OCI-LY7 (cell line): ENCODE measurements at regions not wholly inside any gene's neighbourhood (a gene's known extent, or its start where the extent isn't known, plus 50 kb on each side); places are given as distances from the start of the nearest gene placed in this dataset.

ENCODE experiments used
- BruUV-seq: library from RNA; stranded (reverse); fragments of 400-500 nt; replicated peaks from 2 replicates; lab custom pipeline; 2021; lab: Mats Ljungman, UMichigan
- CTCF ChIA-PET: fragments of 300-600 bp; sonication (Branson Sonifier 250); formaldehyde crosslinking; loops from one replicate; lab custom pipeline; 2022; ENCODE audit warnings: antibody characterized with exemption; ENCODE audit not compliant: unreplicated experiment; lab: Charles Lee
- POLR2A ChIA-PET: fragments of 300-600 bp; sonication (Branson Sonifier 250); formaldehyde crosslinking; loops from one replicate; lab custom pipeline; 2022; ENCODE audit warnings: antibody characterized with exemption; lab: Charles Lee
- DNase-seq: peaks from one replicate; pipeline ENCODE4 v3.0.0-alpha.2; 2015; ENCODE audit warnings: low spot score
- H2AFZ ChIP-seq: fragments of 200-600 bp; sonication (generic), shearing (Covaris generic); 2 replicates; pipeline ENCODE4 v1.6.1; 2014; ENCODE audit warnings: mild to moderate bottlenecking, antibody characterized with exemption, low read length, moderate library complexity
- H3K27ac ChIP-seq: fragments of 200-600 bp; sonication (generic); 2 replicates; pipeline ENCODE4 v1.5.1; 2014; ENCODE audit warnings: mixed run types, low read depth, mild to moderate bottlenecking, moderate library complexity, low read length, inconsistent platforms; ENCODE audit not compliant: poor library complexity, severe bottlenecking
- H3K36me3 ChIP-seq: fragments of 200-600 bp; sonication (generic); 2 replicates; pipeline ENCODE4 v1.6.1; 2014; ENCODE audit warnings: mild to moderate bottlenecking, antibody characterized with exemption, low read length, moderate library complexity, mixed read lengths; ENCODE audit not compliant: insufficient read depth
- H3K4me1 ChIP-seq: fragments of 200-600 bp; sonication (generic); 2 replicates; pipeline ENCODE4 v1.5.1; 2014; ENCODE audit warnings: mild to moderate bottlenecking, low read length; ENCODE audit not compliant: insufficient read depth, poor library complexity, severe bottlenecking
- H3K4me2 ChIP-seq: fragments of 200-600 bp; sonication (generic); 2 replicates; pipeline ENCODE4 v1.6.1; 2014; ENCODE audit warnings: mild to moderate bottlenecking, low read length
- H3K4me3 ChIP-seq: fragments of 200-600 bp; sonication (generic); 2 replicates; pipeline ENCODE4 v1.5.1; 2014; ENCODE audit warnings: mild to moderate bottlenecking, low read depth, low read length; ENCODE audit not compliant: poor library complexity, severe bottlenecking
- H3K79me2 ChIP-seq: fragments of 200-600 bp; sonication (generic); 2 replicates; pipeline ENCODE4 v1.6.1; 2016; ENCODE audit warnings: low read depth, mild to moderate bottlenecking, low read length, moderate library complexity, mixed read lengths; ENCODE audit not compliant: insufficient read depth
- H3K9me2 ChIP-seq: fragments of 200-600 bp; sonication (generic); 2 replicates; pipeline ENCODE4 v1.6.1; 2016; ENCODE audit warnings: mild to moderate bottlenecking, low read length, mixed read lengths; ENCODE audit not compliant: insufficient read depth
- H3K9me3 ChIP-seq: fragments of 200-600 bp; sonication (generic); 2 replicates; pipeline ENCODE4 v1.6.1; 2014; ENCODE audit warnings: mild to moderate bottlenecking, mixed run types, low read length, mixed read lengths
- H4K20me1 ChIP-seq: fragments of 200-600 bp; sonication (generic); 2 replicates; pipeline ENCODE4 v1.6.1; 2014; ENCODE audit warnings: mild to moderate bottlenecking, antibody characterized with exemption, low read length, moderate library complexity, mixed read lengths; ENCODE audit not compliant: insufficient read depth
- EZH2phosphoT487 ChIP-seq: fragments of 200-600 bp; sonication (generic); IDR thresholded peaks from 2 replicates; pipeline ENCODE4 v1.6.1; 2018; ENCODE audit warnings: low read depth, borderline replicate concordance, mild to moderate bottlenecking, mixed run types, antibody characterized with exemption, low read length, moderate library complexity, mixed read lengths
- intact Hi-C: fragments of 100-400 bp; cut with micrococcal nuclease; formaldehyde crosslinking; loops from one replicate; pipeline ENCODE4 v1.10.0; 2022; ENCODE audit not compliant: unreplicated experiment
- TF ChIP-seq, protein P1 (sequence below): fragments of 200-600 bp; sonication (generic); conservative IDR thresholded peaks from 2 replicates; pipeline ENCODE4 v1.5.1; 2014; ENCODE audit warnings: mild to moderate bottlenecking, antibody characterized with exemption, low read length, moderate library complexity, mixed read lengths

DNA sequence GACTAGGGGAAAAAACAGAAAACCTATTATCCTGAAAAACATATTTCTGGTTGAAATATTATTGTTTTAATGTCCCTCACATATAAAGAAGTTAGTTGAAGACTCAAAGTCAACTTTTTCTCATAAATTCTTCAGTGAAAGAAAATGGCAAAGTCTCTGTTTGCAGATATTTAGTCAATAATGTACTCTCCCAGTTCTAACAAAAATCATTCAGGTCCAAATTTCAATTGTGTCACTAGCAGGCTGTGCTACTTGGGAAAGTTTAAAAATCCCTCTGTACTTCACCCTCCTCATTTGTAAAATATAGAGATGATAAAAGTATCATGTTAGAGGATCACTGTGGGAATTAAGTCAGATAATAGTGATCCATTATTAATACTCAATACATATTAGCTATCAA is 496.5 kb downstream of the FSCB start:
- Histone ChIP-seq H3K4me1 (no peaks in the 10 kb centered on the region), H3K9me3 (no peaks in the 10 kb centered on the region), H3K4me3 (no peak overlapping the region), H2AFZ (no peak overlapping the region), H3K36me3 (no peaks in the 10 kb centered on the region), H3K4me2 (no peak overlapping the region), H3K9me2 (no peaks in the 10 kb centered on the region), H3K79me2 (no peaks in the 10 kb centered on the region), H3K27ac (no peak overlapping the region), H4K20me1 (no peaks in the 10 kb centered on the region)
- no TSS peak for BruUV-seq
- intact Hi-C loops: no loop called here
- ChIA-PET CTCF (no interaction called here), POLR2A (interaction anchor here (1.0 kb wide), 1 partner anchor 130 kb away, joined by 4 read pairs; no protein-coding TSS in a partner anchor)
- no peak for DNase-seq
- no peak for TF ChIP-seq EZH2phosphoT487
- TF ChIP-seq, protein P1, sequence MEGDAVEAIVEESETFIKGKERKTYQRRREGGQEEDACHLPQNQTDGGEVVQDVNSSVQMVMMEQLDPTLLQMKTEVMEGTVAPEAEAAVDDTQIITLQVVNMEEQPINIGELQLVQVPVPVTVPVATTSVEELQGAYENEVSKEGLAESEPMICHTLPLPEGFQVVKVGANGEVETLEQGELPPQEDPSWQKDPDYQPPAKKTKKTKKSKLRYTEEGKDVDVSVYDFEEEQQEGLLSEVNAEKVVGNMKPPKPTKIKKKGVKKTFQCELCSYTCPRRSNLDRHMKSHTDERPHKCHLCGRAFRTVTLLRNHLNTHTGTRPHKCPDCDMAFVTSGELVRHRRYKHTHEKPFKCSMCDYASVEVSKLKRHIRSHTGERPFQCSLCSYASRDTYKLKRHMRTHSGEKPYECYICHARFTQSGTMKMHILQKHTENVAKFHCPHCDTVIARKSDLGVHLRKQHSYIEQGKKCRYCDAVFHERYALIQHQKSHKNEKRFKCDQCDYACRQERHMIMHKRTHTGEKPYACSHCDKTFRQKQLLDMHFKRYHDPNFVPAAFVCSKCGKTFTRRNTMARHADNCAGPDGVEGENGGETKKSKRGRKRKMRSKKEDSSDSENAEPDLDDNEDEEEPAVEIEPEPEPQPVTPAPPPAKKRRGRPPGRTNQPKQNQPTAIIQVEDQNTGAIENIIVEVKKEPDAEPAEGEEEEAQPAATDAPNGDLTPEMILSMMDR: no peak

DNA sequence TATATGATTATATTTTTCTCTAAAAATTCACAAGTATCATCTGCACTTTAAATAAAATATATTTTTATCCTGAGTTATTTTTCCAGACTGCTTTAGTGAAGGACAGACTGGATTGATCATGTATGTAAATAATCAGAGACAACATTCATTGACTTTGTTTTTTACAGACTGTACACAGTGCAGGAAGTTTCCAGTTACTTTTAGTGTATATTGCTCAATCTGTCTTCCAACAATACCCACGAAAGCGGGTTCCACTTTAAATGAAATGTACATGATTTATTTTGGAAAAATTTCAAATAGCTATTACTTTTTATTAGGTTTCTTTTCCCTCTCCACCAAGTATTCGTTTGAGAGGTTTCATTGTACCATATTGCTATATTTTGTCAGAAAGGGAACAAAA is 497.0 kb downstream of the FSCB start:
- Histone ChIP-seq H3K79me2 (no peaks in the 10 kb centered on the region), H2AFZ (no peak overlapping the region), H3K4me2 (no peak overlapping the region), H3K27ac (no peak overlapping the region), H3K9me3 (no peaks in the 10 kb centered on the region), H3K9me2 (no peaks in the 10 kb centered on the region), H4K20me1 (no peaks in the 10 kb centered on the region), H3K4me1 (no peaks in the 10 kb centered on the region), H3K36me3 (no peaks in the 10 kb centered on the region), H3K4me3 (no peak overlapping the region)
- CTCF ChIA-PET: no interaction called here
- POLR2A ChIA-PET: no interaction called here
- TF ChIP-seq, protein P1: no peak
- TF ChIP-seq EZH2phosphoT487: no peak
- intact Hi-C loops: no loop called here
- no peak for DNase-seq
- BruUV-seq: no TSS peak

DNA sequence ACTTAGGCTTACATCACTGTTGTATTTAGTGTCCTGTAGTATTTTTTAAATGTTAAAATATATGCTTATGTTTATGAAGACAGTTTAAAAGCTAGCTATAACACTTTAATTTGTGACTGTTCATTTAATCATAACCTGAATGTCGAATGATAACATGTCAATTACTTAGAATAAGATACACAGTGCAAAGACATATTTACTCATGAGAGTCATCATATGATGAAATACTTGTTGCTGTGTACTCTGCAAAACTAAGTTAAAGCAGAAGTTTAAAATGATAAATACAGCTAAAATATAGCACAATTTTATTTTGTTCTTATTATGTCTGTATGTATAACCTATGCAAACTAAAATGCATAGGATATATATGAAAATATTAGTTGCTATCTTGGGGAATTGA is 497.4 kb downstream of the FSCB start:
- intact Hi-C loops: no loop called here
- Histone ChIP-seq H3K4me2 (no peak overlapping the region), H3K27ac (no peak overlapping the region), H2AFZ (no peak overlapping the region), H4K20me1 (no peaks in the 10 kb centered on the region), H3K9me3 (no peaks in the 10 kb centered on the region), H3K79me2 (no peaks in the 10 kb centered on the region), H3K36me3 (no peaks in the 10 kb centered on the region), H3K4me3 (no peak overlapping the region), H3K4me1 (no peaks in the 10 kb centered on the region), H3K9me2 (no peaks in the 10 kb centered on the region)
- no TSS peak for BruUV-seq
- ChIA-PET POLR2A (interaction anchor here (0.5 kb wide), 1 partner anchor 54 kb away, joined by 3 read pairs; no protein-coding TSS in a partner anchor), CTCF (no interaction called here)
- no peak for DNase-seq
- TF ChIP-seq, protein P1: no peak
- no peak for TF ChIP-seq EZH2phosphoT487
